Kasumi-1 (cell line): ENCODE measurements at regions not wholly inside any gene's neighbourhood (a gene's known extent, or its start where the extent isn't known, plus 50 kb on each side); places are given as distances from the start of the nearest gene placed in this dataset.
"Not testable (repeated sequence)": the region's sequence is repeated elsewhere in the genome, so short reads cannot be mapped to it uniquely, and the experiment has no call there.

ENCODE experiments used
- DNase-seq, 2 experiments: peaks; one replicate each; lab custom pipeline; 2025; lab: John Stamatoyannopoulos, UW

GRCh38 chr3:182404031-182404430 is 389.3 kb upstream of the ATP11B start:
- no peak for DNase-seq

- DNase-seq, result no peak
Measured at GRCh38 chr3:182405759-182406158, 387.5 kb upstream of the ATP11B start.

- DNase-seq, result no peak
Measured at GRCh38 chr3:182406786-182407185, 386.5 kb upstream of the ATP11B start.

- DNase-seq, result no peak
Measured at GRCh38 chr3:182410051-182410450, 383.3 kb upstream of the ATP11B start.

GRCh38 chr3:182412066-182412465 is 381.2 kb upstream of the ATP11B start:
- no peak for DNase-seq

GRCh38 chr3:182413061-182413460 is 380.2 kb upstream of the ATP11B start:
- DNase-seq, result no peak

- no peak for DNase-seq
Measured at GRCh38 chr3:182413682-182414081, 379.6 kb upstream of the ATP11B start.

GRCh38 chr3:182414586-182414985 is 378.7 kb upstream of the ATP11B start:
- no peak for DNase-seq

- no peak for DNase-seq
Measured at GRCh38 chr3:182420741-182421140, 372.6 kb upstream of the ATP11B start.

- DNase-seq, result no peak
Measured at GRCh38 chr3:182424006-182424405, 369.3 kb upstream of the ATP11B start.

GRCh38 chr3:182425926-182426718 is 367.2 kb upstream of the ATP11B start:
- not testable (repeated sequence) for DNase-seq

GRCh38 chr3:182431972-182432371 is 361.3 kb upstream of the ATP11B start:
- DNase-seq, result not testable (repeated sequence)

GRCh38 chr3:182435860-182436259 is 357.4 kb upstream of the ATP11B start:
- no peak for DNase-seq

- no peak for DNase-seq
Measured at GRCh38 chr3:182436547-182436946, 356.8 kb upstream of the ATP11B start.

GRCh38 chr3:182438398-182438797 is 354.9 kb upstream of the ATP11B start:
- no peak for DNase-seq

GRCh38 chr3:182440101-182440500 is 353.2 kb upstream of the ATP11B start:
- no peak for DNase-seq

- no peak for DNase-seq
Measured at GRCh38 chr3:182445576-182445975, 347.7 kb upstream of the ATP11B start.

- DNase-seq, result no peak
Measured at GRCh38 chr3:182450942-182451787, 342.1 kb upstream of the ATP11B start.

- no peak for DNase-seq
Measured at GRCh38 chr3:182451871-182452270, 341.4 kb upstream of the ATP11B start.

GRCh38 chr3:182455011-182455410 is 338.3 kb upstream of the ATP11B start:
- DNase-seq, result no peak

- no peak for DNase-seq
Measured at GRCh38 chr3:182460303-182460702, 333.0 kb upstream of the ATP11B start.

- no peak for DNase-seq
Measured at GRCh38 chr3:182462152-182462551, 331.2 kb upstream of the ATP11B start.

GRCh38 chr3:182464513-182465145 is 328.7 kb upstream of the ATP11B start:
- DNase-seq, result no peak
